ENCODE measurements at regions not wholly inside any gene's neighbourhood (a gene's known extent, or its start where the extent isn't known, plus 50 kb on each side); places are given as distances from the start of the nearest gene placed in this dataset.
"Not testable (repeated sequence)": the region's sequence is repeated elsewhere in the genome, so short reads cannot be mapped to it uniquely, and the experiment has no call there.

DNA sequence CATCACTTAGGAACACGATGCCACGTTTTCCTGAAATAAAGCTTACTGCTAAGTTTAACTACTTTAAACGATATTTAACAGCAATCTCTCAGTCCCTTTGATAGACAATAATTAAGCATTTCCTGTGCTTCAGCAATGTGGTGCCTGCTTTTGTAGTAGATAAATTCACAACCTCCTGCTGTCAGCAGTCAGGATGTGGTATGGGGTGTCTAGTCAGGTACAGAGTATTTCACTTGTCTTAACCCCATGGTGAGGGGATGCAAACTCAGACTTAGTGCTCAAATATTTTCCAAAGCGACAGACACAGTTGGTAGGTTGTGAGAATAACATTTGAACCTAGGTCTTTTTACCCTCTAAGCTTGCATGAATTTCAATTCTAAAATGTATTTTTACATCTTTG is 526.2 kb upstream of the PFKP start:
- Histone ChIP-seq H3K27me3 (ENCODE audit: control insufficient read depth in 2 of 2, insufficient read depth in 2 of 2, low read length in 2 of 2) (no peaks in the 10 kb centered on the region), H3K4me3 (ENCODE audit: low read length) (no peak overlapping the region), H3K9me3 (ENCODE audit: control insufficient read depth in 2 of 3, low read length in 3 of 3) (no peaks in the 10 kb centered on the region), H3K27ac (ENCODE audit: low read depth, low read length) (no peak overlapping the region), H3K4me1 (ENCODE audit: control insufficient read depth in 2 of 2, insufficient read depth in 2 of 2, low read length in 2 of 2) (no peaks in the 10 kb centered on the region), H3K36me3 (ENCODE audit: control insufficient read depth in 2 of 3, insufficient read depth in 3 of 3, low read length in 3 of 3) (no peaks in the 10 kb centered on the region)
- DNase-seq (peak in 3 of 9 donors; percentile 7 to 32 (median 25)), ATAC-seq (peak; percentile 40)
- Mint-ChIP-seq H3K4me3 (no peak overlapping the region), H3K4me1 (peaks cover 0 to 26% (median 0%) of the 10 kb centered on the region in 7 donors), H3K9me3 (peaks cover 0 to 5% (median 0%) of the 10 kb centered on the region in 11 donors), H3K36me3 (no peaks in the 10 kb centered on the region), H3K27me3 (peaks cover 0 to 7% (median 3%) of the 10 kb centered on the region in 5 donors), H3K27ac (no peak overlapping the region)
- ChIA-PET POLR2A (no interaction called here), CTCF (no interaction called here)
- intact Hi-C loops (cut with micrococcal nuclease) = no loop called here

GRCh38 chr10:2529945-2530344 is 537.4 kb upstream of the PFKP start:
- Mint-ChIP-seq H3K36me3 (no peaks in the 10 kb centered on the region), H3K27ac (no peak overlapping the region), H3K4me3 (no peak overlapping the region), H3K27me3 (peaks cover 0 to 6% (median 6%) of the 10 kb centered on the region in 5 donors), H3K9me3 (peaks cover 0 to 2% (median 0%) of the 10 kb centered on the region in 11 donors), H3K4me1 (no peaks in the 10 kb centered on the region)
- intact Hi-C loops (cut with micrococcal nuclease) = no loop called here
- no peak overlapping the region for H3K27ac ChIP-seq (ENCODE audit: low read depth, low read length)
- no peak for ATAC-seq
- CTCF ChIA-PET = no interaction called here
- no peaks in the 10 kb centered on the region for H3K4me1 ChIP-seq (ENCODE audit: control insufficient read depth in 2 of 2, insufficient read depth in 2 of 2, low read length in 2 of 2)
- no peak overlapping the region for H3K4me3 ChIP-seq (ENCODE audit: low read length)
- POLR2A ChIA-PET = no interaction called here
- no peak for DNase-seq
- no peaks in the 10 kb centered on the region for H3K9me3 ChIP-seq (ENCODE audit: control insufficient read depth in 2 of 3, low read length in 3 of 3)
- no peaks in the 10 kb centered on the region for H3K27me3 ChIP-seq (ENCODE audit: control insufficient read depth in 2 of 2, insufficient read depth in 2 of 2, low read length in 2 of 2)
- H3K36me3 ChIP-seq (ENCODE audit: control insufficient read depth in 2 of 3, insufficient read depth in 3 of 3, low read length in 3 of 3) = no peaks in the 10 kb centered on the region

- Histone ChIP-seq H3K27me3 (ENCODE audit: control insufficient read depth in 2 of 2, insufficient read depth in 2 of 2, low read length in 2 of 2) (no peaks in the 10 kb centered on the region), H3K4me1 (ENCODE audit: control insufficient read depth in 2 of 2, insufficient read depth in 2 of 2, low read length in 2 of 2) (no peaks in the 10 kb centered on the region), H3K36me3 (ENCODE audit: control insufficient read depth in 2 of 3, insufficient read depth in 3 of 3, low read length in 3 of 3) (no peaks in the 10 kb centered on the region), H3K27ac (ENCODE audit: low read depth, low read length) (no peak overlapping the region), H3K4me3 (ENCODE audit: low read length) (no peak overlapping the region), H3K9me3 (ENCODE audit: control insufficient read depth in 2 of 3, low read length in 3 of 3) (no peaks in the 10 kb centered on the region)
- CTCF ChIA-PET = no interaction called here
- no peaks in the 10 kb centered on the region for H3K36me3 Mint-ChIP-seq
- H3K4me3 Mint-ChIP-seq = no peak overlapping the region
- H3K27me3 Mint-ChIP-seq = peaks cover 0 to 12% (median 0%) of the 10 kb centered on the region in 5 donors
- ATAC-seq (no peak), DNase-seq (no peak)
- POLR2A ChIA-PET = no interaction called here
- H3K9me3 Mint-ChIP-seq = peaks cover 0 to 9% (median 0%) of the 10 kb centered on the region in 11 donors
- intact Hi-C loops (cut with micrococcal nuclease) = no loop called here
- no peaks in the 10 kb centered on the region for H3K4me1 Mint-ChIP-seq
- H3K27ac Mint-ChIP-seq = peak overlapping the region in 1 of 9 donors; percentile 9
Observed at GRCh38 chr10:2525781-2526180, 541.6 kb upstream of the PFKP start.

DNA sequence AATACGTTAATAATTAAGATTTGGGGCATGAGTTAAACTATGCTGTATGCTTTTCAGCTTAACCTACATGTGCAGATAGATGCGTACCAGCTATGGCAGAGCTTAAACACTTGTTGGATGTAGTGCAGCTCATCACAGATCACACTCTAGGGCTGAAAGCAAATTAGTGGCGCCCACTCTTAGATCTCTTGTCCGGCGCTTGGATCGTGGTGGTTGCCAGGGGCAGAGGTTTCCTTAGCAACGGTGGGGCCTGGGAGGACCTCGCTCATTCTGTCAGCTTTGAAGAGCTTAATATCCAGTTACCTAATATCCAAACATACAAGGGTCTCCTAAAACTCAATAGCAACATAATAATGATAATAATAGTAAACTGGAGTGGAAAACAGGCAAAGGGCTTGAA is 548.2 kb upstream of the PFKP start:
- intact Hi-C loops (cut with micrococcal nuclease) = no loop called here
- H3K9me3 Mint-ChIP-seq = peaks cover 0 to 10% (median 0%) of the 10 kb centered on the region in 11 donors
- no peak overlapping the region for H3K4me3 Mint-ChIP-seq
- no peaks in the 10 kb centered on the region for H3K36me3 ChIP-seq (ENCODE audit: control insufficient read depth in 2 of 3, insufficient read depth in 3 of 3, low read length in 3 of 3)
- ATAC-seq (no peak), DNase-seq (no peak)
- peaks cover 0 to 28% (median 0%) of the 10 kb centered on the region in 5 donors for H3K27me3 Mint-ChIP-seq
- no peaks in the 10 kb centered on the region for H3K4me1 Mint-ChIP-seq
- H3K4me1 ChIP-seq (ENCODE audit: control insufficient read depth in 2 of 2, insufficient read depth in 2 of 2, low read length in 2 of 2) = no peaks in the 10 kb centered on the region
- no peaks in the 10 kb centered on the region for H3K27me3 ChIP-seq (ENCODE audit: control insufficient read depth in 2 of 2, insufficient read depth in 2 of 2, low read length in 2 of 2)
- ChIA-PET POLR2A (no interaction called here), CTCF (no interaction called here)
- H3K27ac Mint-ChIP-seq = no peak overlapping the region
- H3K36me3 Mint-ChIP-seq = no peaks in the 10 kb centered on the region
- no peaks in the 10 kb centered on the region for H3K9me3 ChIP-seq (ENCODE audit: control insufficient read depth in 2 of 3, low read length in 3 of 3)
- H3K4me3 ChIP-seq (ENCODE audit: low read length) = no peak overlapping the region
- no peak overlapping the region for H3K27ac ChIP-seq (ENCODE audit: low read depth, low read length)

GRCh38 chr10:2509081-2509531 is 558.2 kb upstream of the PFKP start:
- H3K4me1 Mint-ChIP-seq = no peaks in the 10 kb centered on the region
- H3K27ac Mint-ChIP-seq = no peak overlapping the region
- H3K9me3 Mint-ChIP-seq = peaks cover 0 to 11% (median 3%) of the 10 kb centered on the region in 11 donors
- H3K27me3 Mint-ChIP-seq = peaks cover 0 to 27% (median 13%) of the 10 kb centered on the region in 5 donors
- Histone ChIP-seq H3K27ac (ENCODE audit: low read depth, low read length) (no peak overlapping the region), H3K4me3 (ENCODE audit: low read length) (no peak overlapping the region), H3K9me3 (ENCODE audit: control insufficient read depth in 2 of 3, low read length in 3 of 3) (no peaks in the 10 kb centered on the region), H3K4me1 (ENCODE audit: control insufficient read depth in 2 of 2, insufficient read depth in 2 of 2, low read length in 2 of 2) (no peaks in the 10 kb centered on the region), H3K36me3 (ENCODE audit: control insufficient read depth in 2 of 3, insufficient read depth in 3 of 3, low read length in 3 of 3) (no peaks in the 10 kb centered on the region), H3K27me3 (ENCODE audit: control insufficient read depth in 2 of 2, insufficient read depth in 2 of 2, low read length in 2 of 2) (no peaks in the 10 kb centered on the region)
- intact Hi-C loops (cut with micrococcal nuclease) = no loop called here
- ATAC-seq (no peak), DNase-seq (no peak)
- H3K36me3 Mint-ChIP-seq = no peaks in the 10 kb centered on the region
- no peak overlapping the region for H3K4me3 Mint-ChIP-seq
- ChIA-PET POLR2A (no interaction called here), CTCF (no interaction called here)

GRCh38 chr10:2501366-2501940 is 565.9 kb upstream of the PFKP start:
- H3K27me3 Mint-ChIP-seq = peaks cover 0 to 16% (median 8%) of the 10 kb centered on the region in 5 donors
- H3K36me3 Mint-ChIP-seq; ATAC-seq; H3K4me3 ChIP-seq (ENCODE audit: low read length); CTCF ChIA-PET; H3K27me3 ChIP-seq (ENCODE audit: control insufficient read depth in 2 of 2, insufficient read depth in 2 of 2, low read length in 2 of 2); H3K9me3 ChIP-seq (ENCODE audit: control insufficient read depth in 2 of 3, low read length in 3 of 3); H3K27ac ChIP-seq (ENCODE audit: low read depth, low read length); H3K4me1 ChIP-seq (ENCODE audit: control insufficient read depth in 2 of 2, insufficient read depth in 2 of 2, low read length in 2 of 2); H3K36me3 ChIP-seq (ENCODE audit: control insufficient read depth in 2 of 3, insufficient read depth in 3 of 3, low read length in 3 of 3); POLR2A ChIA-PET; intact Hi-C loops (cut with micrococcal nuclease): not testable (repeated sequence)
- H3K4me3 Mint-ChIP-seq = peak overlapping the region in 6 of 10 donors; percentile 0 to 59 (median 32)
- H3K9me3 Mint-ChIP-seq = peaks cover 5 to 23% (median 12%) of the 10 kb centered on the region in 11 donors
- peak overlapping the region in 7 of 9 donors; percentile 14 to 69 (median 53) for H3K27ac Mint-ChIP-seq
- peak in 3 of 9 donors; percentile 13 to 31 (median 16) for DNase-seq
- H3K4me1 Mint-ChIP-seq = peaks cover 0 to 16% (median 5%) of the 10 kb centered on the region in 7 donors

- no peak for DNase-seq
- peaks cover 0 to 5% (median 0%) of the 10 kb centered on the region in 7 donors for H3K4me1 Mint-ChIP-seq
- H3K27me3 Mint-ChIP-seq = peaks cover 0 to 34% (median 10%) of the 10 kb centered on the region in 5 donors
- Histone ChIP-seq H3K4me3 (ENCODE audit: low read length) (no peak overlapping the region), H3K4me1 (ENCODE audit: control insufficient read depth in 2 of 2, insufficient read depth in 2 of 2, low read length in 2 of 2) (no peaks in the 10 kb centered on the region), H3K27ac (ENCODE audit: low read depth, low read length) (no peak overlapping the region), H3K27me3 (ENCODE audit: control insufficient read depth in 2 of 2, insufficient read depth in 2 of 2, low read length in 2 of 2) (no peaks in the 10 kb centered on the region), H3K9me3 (ENCODE audit: control insufficient read depth in 2 of 3, low read length in 3 of 3) (no peaks in the 10 kb centered on the region), H3K36me3 (ENCODE audit: control insufficient read depth in 2 of 3, insufficient read depth in 3 of 3, low read length in 3 of 3) (no peaks in the 10 kb centered on the region)
- ChIA-PET CTCF (no interaction called here), POLR2A (no interaction called here)
- intact Hi-C loops (cut with micrococcal nuclease) = no loop called here
- H3K27ac Mint-ChIP-seq = no peak overlapping the region
- H3K4me3 Mint-ChIP-seq = no peak overlapping the region
- no peak for ATAC-seq
- peaks cover 0 to 7% (median 4%) of the 10 kb centered on the region in 11 donors for H3K9me3 Mint-ChIP-seq
- peaks cover 0 to 3% (median 0%) of the 10 kb centered on the region in 5 donors for H3K36me3 Mint-ChIP-seq
Observed at GRCh38 chr10:2494399-2494798, 572.9 kb upstream of the PFKP start.

Measured in naive thymus-derived CD4-positive, alpha-beta T cell (primary cell).